ENCODE measurements at regions not wholly inside any gene's neighbourhood (a gene's known extent, or its start where the extent isn't known, plus 50 kb on each side); places are given as distances from the start of the nearest gene placed in this dataset.

- H3K79me2 ChIP-seq (ENCODE audit: control insufficient read depth, low read length) = no peaks in the 10 kb centered on the region
- H3K27me3 ChIP-seq (ENCODE audit: control insufficient read depth, low read length) = no peaks in the 10 kb centered on the region
- TF ChIP-seq EZH2phosphoT487 (IDR thresholded peaks at IDR 0.05; ENCODE audit: borderline replicate concordance, low read length) (no peak), CTCF (IDR thresholded peaks at IDR 0.05; ENCODE audit: low read depth, low read length, poor library complexity, severe bottlenecking) (no peak)
- H3K27ac ChIP-seq (ENCODE audit: low read depth, low read length) = no peak overlapping the region
- H3K9me2 ChIP-seq (replicated peaks; ENCODE audit: control insufficient read depth, low read length) = no peaks in the 10 kb centered on the region
- peaks cover 7% of the 10 kb centered on the region for H3K4me1 ChIP-seq (ENCODE audit: control insufficient read depth, low read length)
- H3K4me3 ChIP-seq (ENCODE audit: low read length) = no peak overlapping the region
- H3K36me3 ChIP-seq (ENCODE audit: control insufficient read depth, low read length) = no peaks in the 10 kb centered on the region
- no peaks in the 10 kb centered on the region for H3K9me3 ChIP-seq (ENCODE audit: control insufficient read depth, insufficient read depth, low read length)
- H3F3A ChIP-seq (ENCODE audit: control insufficient read depth, insufficient read depth) = no peaks in the 10 kb centered on the region
- H4K20me1 ChIP-seq (ENCODE audit: control insufficient read depth, insufficient read depth, low read depth, low read length) = no peaks in the 10 kb centered on the region
- no peak overlapping the region for H3K4me2 ChIP-seq (ENCODE audit: low read length)
Observed at GRCh38 chr1:30516485-30516858, 206.9 kb downstream of the MATN1 start.

- no peak for TF ChIP-seq CTCF (IDR thresholded peaks at IDR 0.05; ENCODE audit: low read depth, low read length, poor library complexity, severe bottlenecking)
- TF ChIP-seq EZH2phosphoT487 (IDR thresholded peaks at IDR 0.05; ENCODE audit: borderline replicate concordance, low read length) = no peak
- no peaks in the 10 kb centered on the region for H3F3A ChIP-seq (ENCODE audit: control insufficient read depth, insufficient read depth)
- H3K9me3 ChIP-seq (ENCODE audit: control insufficient read depth, insufficient read depth, low read length) = no peaks in the 10 kb centered on the region
- peak overlapping the region; percentile 11; the same call in 1 of the 2 replicates for H3K4me2 ChIP-seq (ENCODE audit: low read length)
- no peaks in the 10 kb centered on the region for H3K79me2 ChIP-seq (ENCODE audit: control insufficient read depth, low read length)
- no peaks in the 10 kb centered on the region for H3K36me3 ChIP-seq (ENCODE audit: control insufficient read depth, low read length)
- H3K27me3 ChIP-seq (ENCODE audit: control insufficient read depth, low read length) = no peaks in the 10 kb centered on the region
- H3K27ac ChIP-seq (ENCODE audit: low read depth, low read length) = no peak overlapping the region
- H3K9me2 ChIP-seq (replicated peaks; ENCODE audit: control insufficient read depth, low read length) = no peaks in the 10 kb centered on the region
- peaks cover 7% of the 10 kb centered on the region for H3K4me1 ChIP-seq (ENCODE audit: control insufficient read depth, low read length)
- H4K20me1 ChIP-seq (ENCODE audit: control insufficient read depth, insufficient read depth, low read depth, low read length) = no peaks in the 10 kb centered on the region
- no peak overlapping the region for H3K4me3 ChIP-seq (ENCODE audit: low read length)
Observed at GRCh38 chr1:30515755-30516484, 207.5 kb downstream of the MATN1 start.

- no peak overlapping the region for H3K4me3 ChIP-seq (ENCODE audit: low read length)
- TF ChIP-seq CTCF (IDR thresholded peaks at IDR 0.05; ENCODE audit: low read depth, low read length, poor library complexity, severe bottlenecking) (no peak), EZH2phosphoT487 (IDR thresholded peaks at IDR 0.05; ENCODE audit: borderline replicate concordance, low read length) (no peak)
- H3K4me2 ChIP-seq (ENCODE audit: low read length) = no peak overlapping the region
- H3K27ac ChIP-seq (ENCODE audit: low read depth, low read length) = no peak overlapping the region
- no peaks in the 10 kb centered on the region for H3K27me3 ChIP-seq (ENCODE audit: control insufficient read depth, low read length)
- H4K20me1 ChIP-seq (ENCODE audit: control insufficient read depth, insufficient read depth, low read depth, low read length) = no peaks in the 10 kb centered on the region
- no peaks in the 10 kb centered on the region for H3F3A ChIP-seq (ENCODE audit: control insufficient read depth, insufficient read depth)
- no peaks in the 10 kb centered on the region for H3K9me3 ChIP-seq (ENCODE audit: control insufficient read depth, insufficient read depth, low read length)
- H3K9me2 ChIP-seq (replicated peaks; ENCODE audit: control insufficient read depth, low read length) = no peaks in the 10 kb centered on the region
- no peaks in the 10 kb centered on the region for H3K36me3 ChIP-seq (ENCODE audit: control insufficient read depth, low read length)
- H3K79me2 ChIP-seq (ENCODE audit: control insufficient read depth, low read length) = no peaks in the 10 kb centered on the region
- H3K4me1 ChIP-seq (ENCODE audit: control insufficient read depth, low read length) = peaks cover 7% of the 10 kb centered on the region
Observed at GRCh38 chr1:30514945-30515344, 208.4 kb downstream of the MATN1 start.
